ENCODE measurements at regions not wholly inside any gene's neighbourhood (a gene's known extent, or its start where the extent isn't known, plus 50 kb on each side); places are given as distances from the start of the nearest gene placed in this dataset.
"Not testable (repeated sequence)": the region's sequence is repeated elsewhere in the genome, so short reads cannot be mapped to it uniquely, and the experiment has no call there.

- not testable (repeated sequence) for DNase-seq
Observed at GRCh38 chr2:138273280-138273679, 228.3 kb upstream of the SPOPL start.

GRCh38 chr2:138274421-138275291, 226.9 kb upstream of the SPOPL start:
- DNase-seq = no peak

- DNase-seq = no peak
Observed at GRCh38 chr2:138275292-138275690, 226.3 kb upstream of the SPOPL start.

- DNase-seq = no peak
Observed at GRCh38 chr2:138275881-138276280, 225.7 kb upstream of the SPOPL start.

GRCh38 chr2:138276339-138276738, 225.2 kb upstream of the SPOPL start:
- no peak for DNase-seq

GRCh38 chr2:138277062-138277461, 224.5 kb upstream of the SPOPL start:
- DNase-seq = no peak

- DNase-seq = no peak
Observed at GRCh38 chr2:138279871-138280270, 221.7 kb upstream of the SPOPL start.

- no peak for DNase-seq
Observed at GRCh38 chr2:138280999-138281695, 220.4 kb upstream of the SPOPL start.

GRCh38 chr2:138282014-138282672, 219.4 kb upstream of the SPOPL start:
- no peak for DNase-seq

- DNase-seq = no peak
Observed at GRCh38 chr2:138291805-138292204, 209.8 kb upstream of the SPOPL start.

GRCh38 chr2:138293045-138293444, 208.5 kb upstream of the SPOPL start:
- no peak for DNase-seq

- DNase-seq = no peak
Observed at GRCh38 chr2:138293549-138293948, 208.0 kb upstream of the SPOPL start.

- DNase-seq = no peak
Observed at GRCh38 chr2:138294451-138294850, 207.1 kb upstream of the SPOPL start.

GRCh38 chr2:138296365-138296764, 205.2 kb upstream of the SPOPL start:
- no peak for DNase-seq

- no peak for DNase-seq
Observed at GRCh38 chr2:138298120-138298814, 203.3 kb upstream of the SPOPL start.

GRCh38 chr2:138298900-138299299, 202.7 kb upstream of the SPOPL start:
- no peak for DNase-seq

GRCh38 chr2:138306626-138307025, 194.9 kb upstream of the SPOPL start:
- DNase-seq = no peak

GRCh38 chr2:138307099-138307498, 194.5 kb upstream of the SPOPL start:
- no peak for DNase-seq

GRCh38 chr2:138309760-138310159, 191.8 kb upstream of the SPOPL start:
- DNase-seq = no peak

- no peak for DNase-seq
Observed at GRCh38 chr2:138312061-138312460, 189.5 kb upstream of the SPOPL start.

GRCh38 chr2:138315619-138316018, 186.0 kb upstream of the SPOPL start:
- not testable (repeated sequence) for DNase-seq

GRCh38 chr2:138319616-138320015, 182.0 kb upstream of the SPOPL start:
- DNase-seq = no peak

- DNase-seq = no peak
Observed at GRCh38 chr2:138321458-138321857, 180.1 kb upstream of the SPOPL start.

Data from C1 segment of cervical spinal cord (tissue), 14 donors.